SH-SY5Y (cell line): ENCODE measurements at regions not wholly inside any gene's neighbourhood (a gene's known extent, or its start where the extent isn't known, plus 50 kb on each side); places are given as distances from the start of the nearest gene placed in this dataset.

ENCODE experiments used
- GATA2 ChIP-seq: IDR thresholded peaks from 2 replicates; pipeline ENCODE4 v1.6.1; 2011; ENCODE audit warnings: mild to moderate bottlenecking, low read depth, low read length
- GATA3 ChIP-seq: IDR thresholded peaks from 2 replicates; pipeline ENCODE4 v1.6.1; 2011; ENCODE audit warnings: low read depth, mild to moderate bottlenecking, low read length, moderate library complexity

DNA sequence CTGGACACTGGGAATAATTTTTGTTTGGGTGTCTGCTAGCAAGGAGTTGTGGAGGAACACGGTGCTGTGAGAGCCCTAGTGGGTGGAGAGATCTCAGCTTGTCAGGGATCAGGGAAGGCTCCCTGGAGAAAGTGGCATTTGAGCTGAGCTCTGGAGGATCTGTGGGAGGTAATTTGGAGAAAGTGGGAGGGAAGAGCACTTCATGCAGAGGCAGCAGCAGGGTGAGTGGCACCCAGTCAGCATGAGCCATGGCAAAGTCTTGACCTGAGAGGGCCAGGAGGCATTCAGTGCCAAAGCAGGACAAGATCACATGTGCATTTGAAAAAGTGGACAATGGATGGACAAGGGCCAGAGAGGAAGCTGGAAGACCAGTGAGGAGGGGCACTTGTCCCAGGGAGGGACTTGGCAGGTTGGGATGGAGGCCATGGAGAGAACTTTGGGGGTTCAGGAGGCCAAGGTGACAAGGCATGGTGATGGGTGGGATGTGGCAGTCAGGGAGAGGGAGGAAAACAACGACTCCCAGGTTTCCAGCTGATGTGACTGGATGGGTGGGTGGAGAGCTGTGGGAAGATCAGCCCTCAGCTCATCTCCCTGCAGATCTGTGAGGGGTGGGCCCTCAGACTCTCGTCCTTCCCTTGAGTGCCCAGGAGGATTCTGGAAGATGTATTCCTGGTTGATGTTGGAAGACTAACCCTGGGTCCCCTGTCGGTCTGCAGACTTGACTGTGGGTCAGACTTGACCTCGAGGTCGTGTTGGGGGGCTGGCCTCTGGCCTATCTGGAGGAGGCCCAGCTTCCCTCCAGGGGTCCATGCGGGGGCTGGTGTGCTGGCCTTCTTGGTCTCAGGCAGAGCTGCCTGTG is 68.9 kb upstream of the PITX1 start:
- TF ChIP-seq GATA3 = no peak
- TF ChIP-seq GATA2 = no peak
